Ectodermal cell (in vitro differentiated cells): ENCODE measurements at regions not wholly inside any gene's neighbourhood (a gene's known extent, or its start where the extent isn't known, plus 50 kb on each side); places are given as distances from the start of the nearest gene placed in this dataset.
A peak's percentile ranks its signal among the peaks of the same experiment; 100 is the strongest.
"Not testable (repeated sequence)": the region's sequence is repeated elsewhere in the genome, so short reads cannot be mapped to it uniquely, and the experiment has no call there.

Source experiments
- H3K27ac ChIP-seq: 2 replicates; pipeline ENCODE4 v1.7.0; 2013; ENCODE audit warnings: mild to moderate bottlenecking, low read depth, low read length; ENCODE audit not compliant: insufficient read depth, poor library complexity, severe bottlenecking
- H3K27me3 ChIP-seq: 2 replicates; pipeline ENCODE4 v1.7.0; 2013; ENCODE audit warnings: mild to moderate bottlenecking, low read length; ENCODE audit not compliant: insufficient read depth, control insufficient read depth, poor library complexity, severe bottlenecking
- H3K36me3 ChIP-seq: one replicate; pipeline ENCODE4 v1.7.0; 2013; ENCODE audit warnings: low read length; ENCODE audit not compliant: control insufficient read depth, insufficient read depth
- H3K4me1 ChIP-seq: one replicate; pipeline ENCODE4 v1.7.0; 2013; ENCODE audit warnings: low read length; ENCODE audit not compliant: control insufficient read depth, insufficient read depth
- H3K4me3 ChIP-seq: 2 replicates; pipeline ENCODE4 v1.7.0; 2013; ENCODE audit warnings: low read depth, low read length, control low read depth; ENCODE audit not compliant: insufficient read depth
- H3K9me3 ChIP-seq: 2 replicates; pipeline ENCODE4 v1.7.0; 2013; ENCODE audit warnings: mild to moderate bottlenecking, low read length, moderate library complexity; ENCODE audit not compliant: control insufficient read depth
- WGBS, 2 experiments: methylation state at CpG; one replicate each; pipeline ENCODE4 v1.1.7; 2013; ENCODE audit warnings: missing lambda C conversion rate in 2 of 2; 5-methylcytosine and 5-hydroxymethylcytosine counted together

GRCh38 chr11:87712391-87712790 is 462.9 kb downstream of the RAB38 start:
- Histone ChIP-seq H3K27me3 (no peaks in the 10 kb centered on the region), H3K4me1 (no peaks in the 10 kb centered on the region), H3K4me3 (no peak overlapping the region), H3K9me3 (no peaks in the 10 kb centered on the region), H3K36me3 (no peaks in the 10 kb centered on the region), H3K27ac (no peak overlapping the region)
- 59 to 90% methylated on average over 2 to 3 of the region's 3 CpGs for WGBS, 2 experiments

GRCh38 chr11:87703589-87703988 is 471.7 kb downstream of the RAB38 start:
- WGBS, 2 experiments = 82 to 84% methylated on average over 12 of the region's 12 CpGs
- not testable (repeated sequence) for H3K27ac ChIP-seq, H3K4me3 ChIP-seq, H3K36me3 ChIP-seq, H3K4me1 ChIP-seq, H3K9me3 ChIP-seq, H3K27me3 ChIP-seq

GRCh38 chr11:87675993-87676392 is 499.2 kb downstream of the RAB38 start:
- Histone ChIP-seq H3K4me1 (no peaks in the 10 kb centered on the region), H3K27ac (no peak overlapping the region), H3K27me3 (no peaks in the 10 kb centered on the region), H3K36me3 (no peaks in the 10 kb centered on the region), H3K4me3 (no peak overlapping the region), H3K9me3 (no peaks in the 10 kb centered on the region)
- 91 to 100% methylated on average over 1 of the region's 1 CpG for WGBS, 2 experiments

- Histone ChIP-seq H3K4me3 (no peak overlapping the region), H3K9me3 (no peaks in the 10 kb centered on the region), H3K27me3 (no peaks in the 10 kb centered on the region), H3K36me3 (no peaks in the 10 kb centered on the region), H3K27ac (no peak overlapping the region), H3K4me1 (no peaks in the 10 kb centered on the region)
- 97% methylated on average over 6 of the region's 6 CpGs for WGBS, 2 experiments
Observed at GRCh38 chr11:87666730-87667129, 508.5 kb downstream of the RAB38 start.

- no peaks in the 10 kb centered on the region for H3K9me3 ChIP-seq
- H3K27me3 ChIP-seq = no peaks in the 10 kb centered on the region
- H3K36me3 ChIP-seq = no peaks in the 10 kb centered on the region
- H3K27ac ChIP-seq = no peak overlapping the region
- H3K4me3 ChIP-seq = no peak overlapping the region
- H3K4me1 ChIP-seq = no peaks in the 10 kb centered on the region
Observed at GRCh38 chr11:87662287-87662686, 513.0 kb downstream of the RAB38 start.

GRCh38 chr11:87660926-87661660 is 514.1 kb downstream of the RAB38 start:
- Histone ChIP-seq H3K36me3 (no peaks in the 10 kb centered on the region), H3K4me1 (no peaks in the 10 kb centered on the region), H3K27ac (no peak overlapping the region), H3K9me3 (no peaks in the 10 kb centered on the region), H3K4me3 (no peak overlapping the region), H3K27me3 (no peaks in the 10 kb centered on the region)
- 87% methylated on average over 4 to 5 of the region's 5 CpGs for WGBS, 2 experiments

- 89 to 96% methylated on average over 5 of the region's 5 CpGs for WGBS, 2 experiments
- Histone ChIP-seq H3K4me3 (no peak overlapping the region), H3K27me3 (no peaks in the 10 kb centered on the region), H3K4me1 (no peaks in the 10 kb centered on the region), H3K36me3 (no peaks in the 10 kb centered on the region), H3K27ac (no peak overlapping the region), H3K9me3 (no peaks in the 10 kb centered on the region)
Observed at GRCh38 chr11:87659807-87660206, 515.4 kb downstream of the RAB38 start.

GRCh38 chr11:87645626-87646025 is 529.6 kb downstream of the RAB38 start:
- H3K4me1 ChIP-seq = no peaks in the 10 kb centered on the region
- H3K9me3 ChIP-seq = no peaks in the 10 kb centered on the region
- 75 to 100% methylated on average over 1 of the region's 1 CpG for WGBS, 2 experiments
- H3K4me3 ChIP-seq = no peak overlapping the region
- H3K27me3 ChIP-seq = no peaks in the 10 kb centered on the region
- H3K27ac ChIP-seq = no peak overlapping the region
- H3K36me3 ChIP-seq = no peaks in the 10 kb centered on the region

GRCh38 chr11:87639753-87640364 is 535.4 kb downstream of the RAB38 start:
- 23 to 24% methylated on average over 1 of the region's 1 CpG for WGBS, 2 experiments
- no peak overlapping the region for H3K4me3 ChIP-seq
- peaks cover 10% of the 10 kb centered on the region for H3K4me1 ChIP-seq
- H3K36me3 ChIP-seq = no peaks in the 10 kb centered on the region
- no peaks in the 10 kb centered on the region for H3K9me3 ChIP-seq
- peak overlapping the region; percentile 38 for H3K27ac ChIP-seq
- no peaks in the 10 kb centered on the region for H3K27me3 ChIP-seq

- Histone ChIP-seq H3K4me3 (no peak overlapping the region), H3K27ac (no peak overlapping the region), H3K4me1 (peaks cover 20% of the 10 kb centered on the region), H3K27me3 (no peaks in the 10 kb centered on the region), H3K9me3 (no peaks in the 10 kb centered on the region), H3K36me3 (no peaks in the 10 kb centered on the region)
- 95 to 96% methylated on average over 5 of the region's 5 CpGs for WGBS, 2 experiments
Observed at GRCh38 chr11:87635001-87635400, 540.2 kb downstream of the RAB38 start.
